Activated naive CD4-positive, alpha-beta T cell treated with anti-CD3 and anti-CD28 coated beads, Interleukin-2, amount 50 U/mL, for 24 hours (primary cell): ENCODE measurements at regions not wholly inside any gene's neighbourhood (a gene's known extent, or its start where the extent isn't known, plus 50 kb on each side); places are given as distances from the start of the nearest gene placed in this dataset.

Source experiments
- H3K27ac Mint-ChIP-seq: one replicate; pipeline ENCODE4 v1.8.0; 2021; ENCODE audit warnings: mild to moderate bottlenecking, mixed read lengths
- H3K27me3 Mint-ChIP-seq: one replicate; pipeline ENCODE4 v1.8.0; 2021; ENCODE audit warnings: mixed read lengths
- H3K36me3 Mint-ChIP-seq: one replicate; pipeline ENCODE4 v1.8.0; 2021; ENCODE audit warnings: mixed read lengths
- H3K4me1 Mint-ChIP-seq: one replicate; pipeline ENCODE4 v1.8.0; 2021; ENCODE audit warnings: mixed read lengths
- H3K4me3 Mint-ChIP-seq: one replicate; pipeline ENCODE4 v1.8.0; 2021; ENCODE audit warnings: mild to moderate bottlenecking, mixed read lengths
- H3K9me3 Mint-ChIP-seq: one replicate; pipeline ENCODE4 v1.8.0; 2021; ENCODE audit warnings: mixed read lengths

DNA sequence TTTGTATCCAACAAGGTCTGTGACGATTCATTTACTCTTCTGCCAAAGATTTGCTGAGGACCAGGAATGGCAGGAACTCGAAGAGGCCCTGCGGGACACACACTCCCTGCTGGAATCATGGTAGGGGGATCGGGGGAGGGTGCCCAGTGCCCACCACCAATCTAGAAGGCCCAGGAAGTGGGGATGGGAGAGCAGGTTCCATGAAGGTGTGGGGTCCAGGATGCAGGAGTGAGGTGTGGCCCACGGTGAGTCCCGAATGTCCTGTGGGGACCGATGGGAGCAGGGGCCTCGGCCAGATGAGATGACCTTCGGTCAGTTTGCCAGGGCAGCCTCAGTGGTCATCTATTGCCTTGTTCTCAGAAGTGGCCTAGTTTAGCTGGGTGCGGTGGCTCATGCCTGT is 492.7 kb downstream of the BRD1 start:
- H3K4me1 Mint-ChIP-seq = no peaks in the 10 kb centered on the region
- H3K27me3 Mint-ChIP-seq = peaks cover 5% of the 10 kb centered on the region
- no peaks in the 10 kb centered on the region for H3K36me3 Mint-ChIP-seq
- no peak overlapping the region for H3K4me3 Mint-ChIP-seq
- H3K27ac Mint-ChIP-seq = no peak overlapping the region
- H3K9me3 Mint-ChIP-seq = no peaks in the 10 kb centered on the region

DNA sequence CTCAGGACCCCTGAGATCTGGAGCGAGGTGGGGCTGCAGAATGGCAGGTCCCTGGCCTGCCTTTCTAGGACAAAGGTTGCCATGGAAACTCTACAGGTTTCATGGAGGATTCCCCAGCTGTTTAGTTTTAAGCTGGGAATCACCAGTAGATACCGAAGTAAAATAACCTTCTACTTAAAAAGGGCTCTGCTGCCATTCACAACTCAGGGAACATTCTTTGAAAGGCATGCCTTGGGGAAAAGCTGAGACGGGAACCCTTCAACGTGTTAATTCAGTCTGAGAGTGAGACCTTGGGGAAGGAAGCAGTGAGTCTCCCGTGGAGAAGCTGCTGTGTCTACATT is 493.3 kb downstream of the BRD1 start:
- H3K27me3 Mint-ChIP-seq = peaks cover 2% of the 10 kb centered on the region
- no peak overlapping the region for H3K27ac Mint-ChIP-seq
- H3K36me3 Mint-ChIP-seq = no peaks in the 10 kb centered on the region
- H3K4me3 Mint-ChIP-seq = no peak overlapping the region
- no peaks in the 10 kb centered on the region for H3K9me3 Mint-ChIP-seq
- H3K4me1 Mint-ChIP-seq = no peaks in the 10 kb centered on the region

DNA sequence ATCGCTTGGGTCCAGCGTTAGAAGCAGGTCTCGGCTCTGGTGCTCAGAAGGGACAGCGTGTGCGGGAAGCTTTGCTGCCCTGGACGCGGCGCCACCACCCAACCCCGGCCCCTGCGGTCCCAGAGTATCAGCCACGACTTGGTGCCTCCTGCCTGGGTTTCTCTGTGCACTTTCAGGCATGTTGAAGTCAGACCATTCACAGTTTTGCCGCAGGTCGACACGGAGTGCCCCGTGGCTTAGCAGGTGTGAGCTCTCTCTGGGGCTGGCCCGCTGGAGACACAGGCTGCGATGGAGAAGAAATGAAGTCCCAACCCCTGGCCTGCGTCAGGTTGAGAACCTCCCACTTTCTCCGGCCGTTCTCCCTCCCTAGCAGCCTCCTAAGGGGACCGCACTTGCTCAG is 494.5 kb downstream of the BRD1 start:
- H3K27me3 Mint-ChIP-seq = peaks cover 2% of the 10 kb centered on the region
- no peak overlapping the region for H3K4me3 Mint-ChIP-seq
- H3K27ac Mint-ChIP-seq = no peak overlapping the region
- no peaks in the 10 kb centered on the region for H3K36me3 Mint-ChIP-seq
- H3K4me1 Mint-ChIP-seq = no peaks in the 10 kb centered on the region
- H3K9me3 Mint-ChIP-seq = no peaks in the 10 kb centered on the region

DNA sequence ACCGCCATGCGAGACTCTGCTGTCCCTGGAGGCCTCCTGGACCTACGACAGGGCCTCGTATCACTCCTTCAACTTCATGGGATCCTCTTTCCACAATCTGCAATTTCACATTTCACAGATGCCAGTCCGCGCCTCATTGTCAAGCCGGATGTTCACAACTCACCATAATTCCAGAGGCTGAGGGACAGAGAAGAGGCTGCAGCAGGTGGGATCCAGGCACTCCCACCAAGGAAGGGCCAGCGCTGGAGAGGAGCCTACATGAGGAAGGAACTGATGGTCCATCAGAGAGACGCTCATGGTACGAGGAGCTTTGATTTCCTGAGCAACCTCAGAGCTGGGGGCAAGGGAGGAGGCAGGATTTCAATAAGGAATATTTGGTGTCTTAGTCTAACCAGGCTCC is 495.0 kb downstream of the BRD1 start:
- Mint-ChIP-seq H3K4me1 (no peaks in the 10 kb centered on the region), H3K27me3 (peaks cover 2% of the 10 kb centered on the region), H3K36me3 (no peaks in the 10 kb centered on the region), H3K27ac (no peak overlapping the region), H3K4me3 (no peak overlapping the region), H3K9me3 (no peaks in the 10 kb centered on the region)

DNA sequence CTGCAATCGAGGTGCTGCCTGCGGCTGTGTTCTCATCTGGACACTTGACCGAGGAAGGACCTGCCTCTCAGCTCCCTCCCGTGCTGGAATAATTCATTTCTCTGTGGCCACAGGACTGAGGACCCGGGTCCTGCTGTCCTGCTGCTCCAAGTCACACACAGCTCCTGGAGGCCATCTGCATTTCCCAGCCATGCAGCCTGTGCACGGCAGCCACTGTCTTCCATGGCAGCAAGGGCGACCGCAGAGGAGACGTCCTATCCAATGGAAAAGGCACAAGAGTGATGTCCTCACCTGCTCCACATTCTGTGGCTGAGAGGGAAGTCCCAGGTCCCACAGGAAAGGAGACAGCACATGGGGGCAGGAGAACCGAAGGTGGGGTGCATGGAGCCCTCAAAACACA is 495.8 kb downstream of the BRD1 start:
- Mint-ChIP-seq H3K27ac (no peak overlapping the region), H3K27me3 (peaks cover 2% of the 10 kb centered on the region), H3K4me3 (no peak overlapping the region), H3K36me3 (no peaks in the 10 kb centered on the region), H3K9me3 (no peaks in the 10 kb centered on the region), H3K4me1 (no peaks in the 10 kb centered on the region)

GRCh38 chr22:49331223-49331815 is 496.4 kb downstream of the BRD1 start:
- H3K36me3 Mint-ChIP-seq = no peaks in the 10 kb centered on the region
- H3K4me3 Mint-ChIP-seq = no peak overlapping the region
- peaks cover 2% of the 10 kb centered on the region for H3K27me3 Mint-ChIP-seq
- H3K27ac Mint-ChIP-seq = no peak overlapping the region
- H3K4me1 Mint-ChIP-seq = no peaks in the 10 kb centered on the region
- no peaks in the 10 kb centered on the region for H3K9me3 Mint-ChIP-seq

- H3K4me3 Mint-ChIP-seq = no peak overlapping the region
Observed at GRCh38 chr22:49330421-49331222, 497.1 kb downstream of the BRD1 start.

GRCh38 chr22:49329636-49330035 is 498.0 kb downstream of the BRD1 start:
- Mint-ChIP-seq H3K36me3 (no peaks in the 10 kb centered on the region), H3K4me1 (no peaks in the 10 kb centered on the region), H3K9me3 (no peaks in the 10 kb centered on the region), H3K27ac (no peak overlapping the region), H3K27me3 (peaks cover 6% of the 10 kb centered on the region), H3K4me3 (no peak overlapping the region)

More at GRCh38 chr22:49330421-49331222, 497.1 kb downstream of the BRD1 start:
- Mint-ChIP-seq H3K9me3 (no peaks in the 10 kb centered on the region), H3K36me3 (no peaks in the 10 kb centered on the region), H3K27ac (no peak overlapping the region), H3K4me1 (no peaks in the 10 kb centered on the region), H3K27me3 (peaks cover 3% of the 10 kb centered on the region)

DNA sequence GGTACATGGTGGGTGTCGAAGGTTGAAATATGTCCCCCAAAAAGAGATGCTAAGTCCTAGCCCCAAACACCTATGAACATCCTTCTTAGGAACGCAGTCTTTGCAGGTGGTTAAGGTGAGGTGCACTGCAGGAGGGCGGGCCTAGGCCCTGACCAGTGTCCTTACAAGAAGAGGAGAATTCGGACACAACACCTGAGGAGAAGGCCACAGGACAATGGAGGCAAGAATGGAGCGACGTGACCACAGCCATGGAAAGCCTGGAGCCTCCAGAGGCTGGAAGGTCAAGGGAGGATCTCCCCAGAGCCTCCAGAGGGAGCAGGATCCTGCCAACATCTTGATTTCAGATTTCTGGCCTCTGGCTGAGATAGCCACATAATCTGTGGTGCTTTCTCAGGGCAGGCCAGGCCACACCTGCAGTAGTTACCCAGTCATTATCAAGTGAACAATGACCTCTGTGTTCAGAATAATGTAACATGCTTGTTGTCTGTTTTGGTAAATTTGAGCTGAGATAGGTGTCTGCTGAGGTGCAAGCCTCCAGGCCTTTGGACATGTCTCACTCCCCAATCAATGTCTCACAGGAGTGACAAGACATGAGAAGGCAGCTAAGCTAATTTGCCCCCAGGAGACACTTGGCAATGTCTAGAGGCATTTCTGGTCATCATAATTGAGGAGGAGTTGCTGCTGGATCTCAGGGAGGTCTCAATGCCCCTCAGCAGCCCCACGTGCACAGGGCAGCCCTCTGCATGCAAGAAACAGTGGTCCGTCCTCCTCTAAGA is 498.9 kb downstream of the BRD1 start:
- Mint-ChIP-seq H3K4me1 (no peaks in the 10 kb centered on the region), H3K36me3 (no peaks in the 10 kb centered on the region), H3K9me3 (no peaks in the 10 kb centered on the region), H3K4me3 (no peak overlapping the region), H3K27ac (no peak overlapping the region), H3K27me3 (peaks cover 9% of the 10 kb centered on the region)

- Mint-ChIP-seq H3K27ac (no peak overlapping the region), H3K9me3 (no peaks in the 10 kb centered on the region), H3K4me1 (no peaks in the 10 kb centered on the region), H3K36me3 (no peaks in the 10 kb centered on the region), H3K27me3 (peaks cover 12% of the 10 kb centered on the region), H3K4me3 (no peak overlapping the region)
Observed at GRCh38 chr22:49328118-49328475, 499.6 kb downstream of the BRD1 start.

GRCh38 chr22:49327411-49328117 is 500.1 kb downstream of the BRD1 start:
- Mint-ChIP-seq H3K4me1 (no peaks in the 10 kb centered on the region), H3K9me3 (no peaks in the 10 kb centered on the region), H3K27me3 (peaks cover 13% of the 10 kb centered on the region)

DNA sequence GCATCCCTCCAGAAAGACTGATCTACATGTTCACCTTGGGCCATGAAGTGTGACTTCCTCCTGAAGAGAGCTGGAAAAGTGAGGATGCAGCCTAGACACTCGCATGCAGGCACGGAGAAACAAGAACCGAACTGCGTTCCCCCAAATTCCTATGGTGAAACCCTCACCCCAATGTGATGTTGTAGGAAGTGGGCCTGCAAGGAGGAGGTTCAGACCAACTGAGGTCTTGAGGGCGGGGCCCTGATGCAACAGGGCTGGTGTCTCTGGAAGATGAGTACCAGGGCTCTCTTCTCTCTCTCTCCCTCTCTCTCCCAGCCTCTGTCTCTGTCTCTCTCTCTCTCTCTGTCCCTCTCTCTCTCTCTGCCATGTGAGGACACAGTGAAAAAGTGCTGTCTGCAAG is 501.1 kb downstream of the BRD1 start:
- H3K4me3 Mint-ChIP-seq = no peak overlapping the region

More at GRCh38 chr22:49327411-49328117, 500.1 kb downstream of the BRD1 start:
- Mint-ChIP-seq H3K27ac (no peak overlapping the region), H3K4me3 (no peak overlapping the region), H3K36me3 (no peaks in the 10 kb centered on the region)

GRCh38 chr22:49325531-49326395 is 501.9 kb downstream of the BRD1 start:
- Mint-ChIP-seq H3K27ac (no peak overlapping the region), H3K9me3 (no peaks in the 10 kb centered on the region), H3K36me3 (no peaks in the 10 kb centered on the region), H3K4me1 (no peaks in the 10 kb centered on the region), H3K27me3 (peaks cover 15% of the 10 kb centered on the region), H3K4me3 (no peak overlapping the region)

More for the DNA sequence above, 501.1 kb downstream of the BRD1 start:
- no peaks in the 10 kb centered on the region for H3K9me3 Mint-ChIP-seq
- no peaks in the 10 kb centered on the region for H3K4me1 Mint-ChIP-seq
- H3K36me3 Mint-ChIP-seq = no peaks in the 10 kb centered on the region
- no peak overlapping the region for H3K27ac Mint-ChIP-seq
- H3K27me3 Mint-ChIP-seq = peaks cover 15% of the 10 kb centered on the region

DNA sequence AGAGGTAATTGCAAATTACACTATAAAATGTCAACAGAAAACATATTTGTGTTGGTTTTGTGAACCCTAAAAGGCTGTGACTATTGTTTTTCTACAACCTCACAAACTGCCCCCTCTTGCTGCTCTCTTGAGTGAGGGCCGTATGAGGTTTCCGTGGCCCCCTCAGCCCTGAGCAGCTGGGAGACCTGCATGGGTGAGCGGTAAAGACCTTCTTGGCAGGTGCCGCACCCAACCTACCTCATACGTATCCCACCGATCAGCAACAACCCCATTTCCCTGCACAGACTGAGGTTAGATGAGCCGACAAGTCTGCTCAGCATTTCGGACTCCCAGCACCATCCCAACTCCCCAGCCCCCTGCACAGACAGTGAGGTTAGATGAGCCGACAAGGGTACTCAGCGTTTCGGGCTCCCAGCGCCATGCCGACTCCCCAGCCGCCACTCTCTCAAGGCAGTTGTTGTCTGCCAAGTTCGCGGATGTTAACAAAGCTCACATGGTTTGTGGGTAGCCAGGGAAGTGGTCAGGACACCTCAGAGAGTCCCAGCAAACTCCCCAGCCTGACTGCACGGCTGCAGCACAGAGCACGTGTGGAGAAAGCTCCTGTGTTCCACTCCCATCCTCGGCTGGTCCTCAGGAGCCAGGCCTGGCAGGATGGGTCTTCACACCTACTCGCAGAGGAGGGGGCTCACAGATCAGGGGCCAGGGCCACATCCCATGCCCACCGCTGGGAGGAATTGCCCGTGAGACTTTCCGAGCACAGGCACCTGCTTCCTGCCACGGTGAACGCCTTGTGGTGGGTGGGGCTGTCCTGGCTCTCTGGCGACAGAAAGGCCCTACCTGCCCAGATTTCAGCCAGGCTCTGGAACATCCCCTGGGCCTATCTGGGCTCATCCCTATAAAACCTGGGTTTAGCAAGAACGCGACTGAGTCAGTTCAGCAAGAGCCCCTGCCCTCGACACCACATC is 502.9 kb downstream of the BRD1 start:
- peaks cover 15% of the 10 kb centered on the region for H3K27me3 Mint-ChIP-seq
- no peaks in the 10 kb centered on the region for H3K36me3 Mint-ChIP-seq
- no peak overlapping the region for H3K4me3 Mint-ChIP-seq
- H3K9me3 Mint-ChIP-seq = no peaks in the 10 kb centered on the region
- H3K4me1 Mint-ChIP-seq = no peaks in the 10 kb centered on the region
- no peak overlapping the region for H3K27ac Mint-ChIP-seq
